NCI-H1105 treated with DMSO at 0.1 percent for 48 hours (cell line): ENCODE measurements at regions not wholly inside any gene's neighbourhood (a gene's known extent, or its start where the extent isn't known, plus 50 kb on each side); places are given as distances from the start of the nearest gene placed in this dataset.

ENCODE experiments used
- DNase-seq: peaks from one replicate; lab custom pipeline; 2025; lab: John Stamatoyannopoulos, UW

DNA sequence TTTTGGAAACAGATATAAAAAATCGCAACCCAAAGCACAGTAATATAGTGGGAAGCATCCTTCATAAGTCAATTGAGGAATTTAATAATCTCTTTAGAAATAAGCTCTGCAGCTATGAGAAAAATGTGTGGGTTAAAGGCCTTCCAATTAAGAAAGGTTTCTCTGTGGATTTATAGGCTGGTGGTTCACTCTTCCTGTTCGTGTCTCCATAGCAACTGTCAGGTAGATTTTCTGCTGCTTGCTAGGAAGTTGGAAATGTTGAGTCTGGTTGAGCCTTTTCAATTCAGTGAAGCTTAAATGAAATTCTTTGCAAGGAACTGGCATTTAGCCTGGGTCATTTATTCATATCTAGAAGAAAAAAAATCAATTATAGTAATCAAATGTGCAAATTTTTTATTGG lies 652.8 kb upstream of the CELF2 start:
- DNase-seq = no peak

DNA sequence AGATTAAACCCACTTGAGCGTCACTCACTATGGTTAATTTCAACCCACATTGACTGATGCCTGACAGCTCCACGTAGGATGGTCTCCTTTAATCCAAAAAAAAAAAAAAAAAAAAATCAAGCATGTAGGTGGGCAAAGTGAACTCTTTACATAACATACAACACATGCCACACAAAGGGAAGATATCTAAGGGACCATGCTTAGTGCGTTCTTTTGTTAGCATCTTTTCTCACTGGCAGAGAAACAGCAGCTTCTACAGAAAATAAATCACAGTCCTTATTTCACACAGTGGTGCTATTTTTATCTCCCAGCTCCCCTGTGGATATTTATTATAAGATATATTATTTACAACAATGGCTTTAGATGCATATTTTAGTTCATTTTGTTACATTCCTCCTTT lies 652.0 kb upstream of the CELF2 start:
- DNase-seq = no peak

DNA sequence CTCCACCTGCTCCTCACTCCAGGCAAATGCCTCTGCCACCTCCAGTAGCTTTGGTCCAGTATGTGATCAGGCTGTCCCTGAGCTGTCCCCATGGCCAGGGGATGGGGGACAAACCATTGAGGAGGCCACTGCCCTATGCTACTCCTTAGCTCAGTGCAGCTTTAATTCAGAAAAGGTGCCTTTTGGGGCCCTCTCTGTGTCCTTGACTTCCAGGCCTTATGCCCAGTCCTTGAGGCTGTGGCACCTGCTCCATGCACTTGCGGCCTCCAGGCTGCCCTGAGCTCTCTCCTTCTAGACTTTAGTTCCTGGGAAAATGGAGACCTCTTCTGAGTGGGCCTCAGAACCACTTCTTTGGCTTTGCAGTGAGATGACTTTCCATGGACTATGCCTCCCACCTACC lies 650.8 kb upstream of the CELF2 start:
- DNase-seq = no peak

DNA sequence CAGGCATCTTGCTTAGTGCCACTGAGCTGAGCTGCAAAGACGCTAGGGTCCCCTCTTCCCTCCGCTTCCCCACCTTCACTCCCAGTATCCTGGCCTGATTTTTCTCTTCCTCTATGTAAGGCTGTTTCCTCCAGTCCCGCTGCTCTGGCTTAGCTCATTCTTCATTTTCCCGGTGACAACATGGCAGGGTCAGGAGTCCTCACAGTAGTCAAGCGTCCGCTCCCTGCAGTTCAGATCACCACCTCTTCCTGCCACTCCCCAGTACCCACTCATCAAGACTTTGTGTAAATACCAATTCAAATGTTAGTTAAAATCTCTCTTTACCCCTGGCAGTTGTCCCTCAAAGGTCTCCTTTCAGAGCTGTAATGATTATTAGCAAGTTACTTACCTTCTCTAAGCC lies 650.4 kb upstream of the CELF2 start:
- DNase-seq = no peak

DNA sequence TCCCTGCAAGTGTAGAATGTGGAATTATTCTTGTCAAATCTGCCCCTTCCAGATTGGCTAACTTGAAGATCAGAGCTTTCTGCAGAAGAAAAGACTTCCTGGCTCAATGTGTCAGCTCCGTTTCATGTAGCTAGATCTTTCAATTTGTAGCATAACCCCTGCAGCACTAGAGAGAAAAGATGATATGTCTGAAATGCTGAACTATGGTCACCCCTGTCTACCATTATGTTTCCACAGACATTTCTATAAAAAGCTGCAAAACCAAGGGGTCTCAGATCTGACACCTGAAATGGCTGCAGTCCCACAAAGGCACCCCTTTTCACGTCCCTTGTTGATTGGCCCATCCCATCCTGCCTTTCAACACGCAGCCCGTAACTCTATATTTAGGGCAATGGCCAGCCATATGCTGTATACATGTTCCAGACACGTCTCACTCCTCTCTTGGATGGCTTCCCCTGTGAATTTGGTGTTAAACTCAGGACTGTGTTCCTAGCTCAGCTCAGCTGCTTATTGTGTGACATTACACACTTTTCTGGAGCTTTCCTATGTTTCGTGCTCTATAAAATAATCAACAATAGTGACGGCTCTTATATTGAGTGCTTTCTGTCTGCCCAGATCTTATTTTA lies 648.6 kb upstream of the CELF2 start:
- no peak for DNase-seq

DNA sequence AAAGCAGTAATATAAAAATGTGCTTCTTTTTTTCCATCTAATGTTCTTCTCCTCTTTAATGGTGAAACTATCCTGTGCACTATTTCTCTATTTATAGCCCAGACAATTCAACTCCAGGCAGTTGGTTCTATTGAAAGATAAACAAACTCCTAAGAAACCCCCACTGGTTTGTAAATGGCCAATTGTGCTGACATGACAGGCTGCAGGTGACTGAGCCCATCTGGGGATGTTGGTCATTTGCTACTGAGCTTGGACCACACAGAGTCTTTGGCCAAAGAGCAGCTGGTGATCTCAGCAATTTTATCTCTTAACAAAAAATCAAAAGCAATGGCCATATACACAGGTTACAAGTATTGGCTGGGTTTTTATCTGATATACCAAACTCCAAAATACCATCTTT lies 631.8 kb upstream of the CELF2 start:
- no peak for DNase-seq

DNA sequence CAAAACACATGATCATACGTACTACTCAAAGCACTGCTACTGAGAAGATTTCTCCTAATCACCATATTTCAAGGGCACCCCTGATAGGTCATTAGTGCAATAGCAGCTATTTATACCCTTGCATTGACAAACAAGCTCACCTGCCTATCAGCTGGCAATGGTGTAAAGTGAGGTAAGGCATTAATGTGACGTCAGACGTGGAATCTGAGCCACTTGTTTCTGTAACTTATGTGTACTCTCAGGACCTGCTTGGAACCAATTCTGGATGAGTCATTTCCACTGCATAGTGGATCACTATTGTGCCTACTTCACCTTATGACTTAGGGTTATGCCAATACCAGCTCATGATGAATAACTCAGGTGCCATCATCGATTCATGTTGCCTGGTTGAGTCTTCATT lies 628.5 kb upstream of the CELF2 start:
- DNase-seq = no peak

DNA sequence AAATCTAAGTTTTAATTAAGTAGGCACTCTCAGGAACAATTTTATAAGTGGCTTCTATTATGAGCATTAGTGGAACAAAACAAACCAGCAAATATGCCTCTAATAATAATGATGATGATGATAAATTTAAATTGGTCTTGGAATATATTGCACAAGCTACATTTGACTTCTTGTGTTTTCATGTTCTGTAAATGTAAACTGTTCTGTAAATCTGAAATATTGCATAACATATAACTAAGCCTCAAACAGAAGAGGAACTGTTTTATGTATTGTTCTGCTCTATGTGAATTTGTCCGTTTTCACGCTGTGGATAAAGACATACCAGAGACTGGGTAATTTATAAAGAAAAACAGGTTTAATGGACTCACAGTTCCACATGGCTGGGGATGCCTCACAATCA lies 625.2 kb upstream of the CELF2 start:
- DNase-seq = no peak

DNA sequence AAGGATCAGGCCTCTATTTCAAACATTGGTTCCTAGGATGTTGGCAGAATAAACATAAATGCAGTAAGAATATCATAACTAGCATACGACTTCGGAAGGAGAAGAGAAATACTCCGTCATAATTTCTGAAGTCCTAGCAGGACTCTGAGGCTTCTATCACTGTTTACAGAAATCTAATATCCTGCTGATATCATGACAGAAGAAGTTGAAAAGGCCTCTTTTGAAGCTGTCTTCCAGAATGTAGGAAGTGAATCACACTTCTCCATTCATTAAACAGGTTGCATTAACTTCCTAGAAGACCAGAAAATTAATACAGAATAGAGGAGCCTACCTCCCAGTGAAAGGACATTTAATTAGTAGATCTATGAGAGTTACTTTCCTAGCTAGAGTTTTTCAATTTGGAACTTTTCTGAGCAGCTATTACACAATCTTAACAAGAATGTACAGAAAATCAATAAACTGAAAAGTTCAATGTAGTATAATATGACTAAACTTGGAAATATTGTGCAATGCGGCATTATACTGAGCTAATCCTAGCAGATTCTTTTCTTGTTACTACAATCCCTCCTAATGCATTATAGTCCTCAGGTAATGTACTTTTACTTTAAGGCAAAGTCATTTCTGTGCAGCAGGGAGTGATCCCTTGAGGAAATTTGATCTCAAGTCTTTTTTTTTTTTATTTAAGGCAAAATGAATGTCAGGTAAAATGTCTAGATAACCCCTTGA lies 622.6 kb upstream of the CELF2 start:
- no peak for DNase-seq

DNA sequence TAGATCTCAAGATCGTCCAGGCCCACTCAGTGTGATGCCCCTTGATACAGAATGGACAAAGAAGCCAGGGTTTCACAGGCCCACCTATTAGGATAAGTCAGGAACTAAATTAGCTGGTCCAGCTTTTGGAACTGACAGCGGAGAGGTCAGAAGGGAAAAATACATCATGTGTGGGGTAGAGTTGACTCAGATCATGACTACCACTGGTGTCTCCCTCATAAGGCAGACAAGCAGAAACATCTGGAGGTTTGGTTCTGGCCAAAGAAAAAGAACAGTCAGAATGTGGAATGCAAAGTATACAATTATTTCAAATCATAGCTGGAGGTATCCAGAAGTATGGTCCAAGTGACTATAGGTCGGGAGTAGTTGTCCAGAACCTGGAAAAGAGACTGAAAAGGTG lies 621.1 kb upstream of the CELF2 start:
- no peak for DNase-seq

DNA sequence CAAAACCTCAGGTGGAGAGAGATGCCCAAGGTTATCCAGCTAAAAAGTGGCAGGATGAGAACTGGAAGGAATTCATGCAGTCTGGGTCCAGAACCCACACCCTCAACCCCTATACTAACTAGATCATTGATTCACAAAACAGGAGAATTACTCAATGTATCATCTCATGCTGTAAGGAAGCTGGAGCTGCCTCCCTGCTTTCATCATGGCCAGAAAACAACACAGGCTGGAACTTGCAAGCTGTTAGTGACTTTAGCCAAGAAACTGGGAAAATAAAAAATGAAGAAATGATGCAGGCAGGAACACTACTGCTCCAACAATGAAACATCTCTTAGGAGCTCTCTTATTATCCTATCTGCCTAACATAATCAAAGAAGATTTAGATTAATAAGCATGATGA lies 619.8 kb upstream of the CELF2 start:
- DNase-seq = no peak

DNA sequence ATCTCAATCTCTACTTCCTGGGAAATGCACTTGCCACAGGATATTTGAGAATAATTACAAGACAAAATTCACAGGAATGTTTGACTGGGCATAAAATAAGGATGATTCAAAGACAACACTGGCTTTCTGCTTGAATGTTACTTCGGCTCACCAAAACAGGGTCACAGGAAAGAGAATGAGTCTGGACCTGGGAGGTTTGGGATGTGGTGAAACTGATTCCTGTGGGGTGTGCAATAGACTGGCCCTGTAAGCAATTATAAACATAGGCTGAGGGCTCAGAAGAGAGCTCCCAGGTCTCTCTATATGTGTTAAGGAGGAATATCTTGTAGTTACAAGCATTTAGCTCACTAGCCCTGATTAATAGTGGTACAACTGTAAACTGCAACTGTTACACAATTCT lies 613.9 kb upstream of the CELF2 start:
- no peak for DNase-seq

DNA sequence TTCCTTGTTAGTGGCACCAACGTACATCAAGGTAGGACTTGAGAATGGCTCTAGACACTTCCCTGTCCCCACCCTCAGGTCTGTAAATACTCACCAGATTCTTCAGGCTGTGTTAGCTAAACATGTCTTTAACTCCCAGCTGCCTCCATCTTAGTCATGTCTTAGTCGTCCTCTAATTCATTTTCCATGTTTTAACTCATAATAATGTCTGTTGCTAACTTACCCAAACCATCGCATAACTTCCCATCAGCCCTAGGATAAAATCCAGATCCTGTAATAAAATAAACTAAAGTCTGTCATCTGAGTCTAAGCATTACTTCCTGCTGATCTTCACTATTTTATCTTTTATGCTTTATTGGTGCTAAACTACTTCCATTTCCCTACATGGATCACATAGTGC lies 600.0 kb upstream of the CELF2 start:
- DNase-seq = no peak

DNA sequence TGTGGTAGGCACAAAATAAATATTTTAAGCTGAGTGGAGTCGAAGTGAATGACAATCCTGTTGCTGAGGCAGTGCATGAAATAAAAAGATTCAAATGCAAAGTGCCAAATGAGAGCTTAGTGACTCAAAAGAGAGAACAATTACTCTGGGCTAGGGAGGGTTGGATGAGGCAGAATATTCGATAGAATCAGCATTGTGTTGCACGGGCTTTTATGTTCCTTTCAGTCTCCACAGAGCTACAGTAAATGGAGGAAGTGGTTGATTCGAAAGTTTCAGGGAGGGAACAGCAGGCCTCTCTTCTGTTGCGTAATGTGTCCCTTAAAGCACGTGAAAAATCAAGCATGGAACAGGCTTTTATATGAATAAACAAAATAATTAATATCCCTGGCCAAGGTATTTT lies 599.3 kb upstream of the CELF2 start:
- no peak for DNase-seq

DNA sequence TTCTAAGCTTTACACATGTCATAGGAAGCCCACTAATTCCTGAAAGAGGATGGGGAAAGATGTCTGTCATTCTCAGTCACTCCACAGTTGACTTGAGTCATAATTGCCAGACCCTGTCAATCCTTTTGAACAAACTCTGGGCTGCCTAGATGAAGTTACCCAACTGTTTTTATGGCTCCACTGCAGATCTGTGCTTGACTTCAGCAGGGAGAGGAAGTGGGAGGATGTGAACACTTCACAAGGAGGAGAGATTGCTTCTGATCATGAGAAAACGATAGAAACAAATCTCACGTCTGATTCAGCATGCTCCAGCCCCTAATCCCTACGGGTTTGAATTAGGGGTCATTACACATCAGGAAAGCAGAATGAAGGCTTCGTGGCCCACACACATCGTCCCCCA lies 596.6 kb upstream of the CELF2 start:
- DNase-seq = no peak

DNA sequence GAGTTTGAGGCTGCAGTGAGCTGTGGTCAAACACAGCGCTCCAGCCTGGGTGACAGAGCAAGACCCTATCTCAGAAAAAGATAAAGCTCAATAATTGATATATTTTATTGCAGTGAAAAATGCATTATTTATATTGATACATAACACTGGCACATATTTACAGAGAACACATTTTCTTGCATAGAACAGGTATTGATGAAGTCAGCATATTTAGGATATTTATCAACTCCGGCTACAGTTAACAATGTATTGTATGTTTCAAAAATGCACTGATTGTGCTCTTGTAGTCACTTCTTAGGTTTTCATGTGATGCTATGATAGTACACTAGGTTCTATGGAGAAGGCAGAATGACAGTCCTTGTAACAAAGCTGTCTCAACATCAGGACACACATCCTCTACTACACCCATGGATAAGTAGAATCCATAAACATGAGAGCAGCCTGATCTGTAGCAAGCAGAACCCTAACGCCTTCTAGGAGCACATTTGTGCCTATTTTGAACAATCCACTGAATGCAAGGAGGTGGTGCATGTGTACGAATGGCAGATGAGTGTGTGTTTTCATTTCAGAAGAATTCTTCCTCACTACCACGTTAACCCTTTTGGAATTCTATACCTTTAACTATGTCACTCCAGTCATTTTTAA lies 586.1 kb upstream of the CELF2 start:
- no peak for DNase-seq

DNA sequence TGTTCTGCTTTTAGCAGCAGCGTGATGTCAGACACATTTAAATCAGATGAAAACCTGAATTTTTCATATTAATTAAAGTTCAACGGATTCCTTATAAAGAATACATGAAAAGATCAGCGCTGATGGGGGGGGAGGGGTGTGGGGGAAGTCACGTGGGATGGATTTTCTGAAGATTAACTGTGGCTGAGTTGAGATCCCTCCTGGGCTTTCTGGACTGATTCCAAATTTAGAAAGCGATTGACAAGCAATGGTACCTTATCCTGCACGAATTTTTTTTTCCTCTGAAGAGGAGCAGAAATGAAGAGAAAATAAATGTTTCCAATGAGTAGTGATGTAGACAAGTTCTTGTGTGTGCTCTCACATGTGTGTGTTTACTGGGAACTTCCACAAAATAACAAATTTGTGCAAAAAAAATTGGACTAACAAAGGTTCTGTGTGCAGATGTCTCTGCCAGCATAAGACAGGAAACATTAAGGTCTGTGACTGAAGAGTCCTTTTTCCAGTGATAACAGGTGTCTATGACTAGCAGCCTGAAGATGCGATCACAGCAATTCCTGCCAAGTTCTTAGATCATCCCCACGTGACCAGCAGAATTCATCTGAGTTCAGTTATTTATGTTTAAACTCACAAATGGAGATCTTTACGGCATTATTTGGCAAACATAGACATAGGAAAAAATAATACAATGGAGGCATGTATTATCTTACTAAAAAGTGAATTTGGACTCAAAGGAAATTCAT lies 585.2 kb upstream of the CELF2 start:
- DNase-seq = no peak

DNA sequence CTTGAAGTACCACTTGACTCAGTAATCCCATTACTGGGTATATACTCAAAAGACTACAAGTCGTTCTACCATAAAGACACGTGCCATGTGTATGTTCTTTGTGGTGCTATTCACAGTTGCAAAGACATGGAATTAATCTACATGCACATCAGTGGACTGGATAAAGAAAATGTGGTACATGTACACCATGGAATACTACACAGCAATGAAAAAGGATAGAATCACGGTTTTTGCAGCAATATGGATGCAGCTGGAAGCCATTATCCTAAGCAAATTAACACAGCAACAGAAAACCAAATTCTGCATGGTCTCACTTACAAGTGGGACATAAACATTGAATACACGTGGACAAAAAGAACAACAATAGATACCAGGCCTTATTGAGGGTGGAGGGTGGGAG lies 583.4 kb upstream of the CELF2 start:
- no peak for DNase-seq

DNA sequence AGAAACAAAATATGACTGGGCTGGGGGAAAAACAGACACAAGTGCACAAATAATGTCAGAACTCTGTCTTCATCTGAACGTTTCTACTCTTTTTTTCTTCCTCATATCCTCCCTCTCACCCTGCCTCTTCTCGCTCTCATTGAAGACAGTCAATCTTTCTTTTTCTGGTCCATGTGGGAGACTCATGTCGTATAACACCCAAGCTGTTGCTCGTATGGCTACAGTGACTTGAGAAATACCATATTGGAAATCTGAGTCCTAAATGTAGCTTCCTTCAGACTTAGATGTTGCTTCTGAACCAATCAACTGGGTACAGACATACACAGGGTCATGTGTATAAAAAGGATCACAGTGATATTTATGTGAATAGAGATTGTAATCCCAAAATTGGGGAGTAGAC lies 579.8 kb upstream of the CELF2 start:
- no peak for DNase-seq

DNA sequence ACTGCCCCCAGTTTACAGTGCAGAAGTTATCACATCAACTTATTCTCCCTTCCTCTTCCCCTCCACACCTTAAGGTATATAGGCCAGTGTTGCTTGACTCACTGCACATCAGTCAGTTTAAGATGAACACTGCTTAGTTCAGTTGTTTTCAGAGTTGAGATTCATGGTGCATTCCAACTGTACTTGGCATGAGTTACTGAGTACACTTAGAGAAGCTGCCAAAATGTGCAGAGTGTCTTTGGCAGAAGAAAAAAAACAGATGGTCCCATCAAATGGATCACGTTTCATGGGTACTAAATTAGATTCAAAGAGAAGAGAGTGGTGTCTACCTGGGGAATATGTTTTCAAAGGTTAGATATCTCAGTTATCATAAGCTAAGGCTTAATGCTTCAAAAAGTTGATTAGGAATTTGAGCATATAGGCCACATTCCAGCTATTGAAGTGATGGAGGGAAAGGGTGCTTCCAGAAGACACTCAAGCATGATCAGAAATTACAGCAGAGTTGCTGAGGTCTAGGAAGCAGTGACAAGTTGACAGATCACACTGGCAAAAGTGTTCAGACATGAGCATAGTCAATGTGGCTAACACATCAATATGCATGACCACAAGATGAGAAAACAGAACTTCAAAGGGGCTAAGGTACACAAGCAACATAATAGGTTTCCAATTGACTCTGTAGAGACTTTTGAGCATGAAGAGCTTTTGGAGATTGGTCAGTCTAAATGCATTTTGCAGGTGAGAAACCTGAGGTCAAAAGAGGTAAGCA lies 579.2 kb upstream of the CELF2 start:
- no peak for DNase-seq

DNA sequence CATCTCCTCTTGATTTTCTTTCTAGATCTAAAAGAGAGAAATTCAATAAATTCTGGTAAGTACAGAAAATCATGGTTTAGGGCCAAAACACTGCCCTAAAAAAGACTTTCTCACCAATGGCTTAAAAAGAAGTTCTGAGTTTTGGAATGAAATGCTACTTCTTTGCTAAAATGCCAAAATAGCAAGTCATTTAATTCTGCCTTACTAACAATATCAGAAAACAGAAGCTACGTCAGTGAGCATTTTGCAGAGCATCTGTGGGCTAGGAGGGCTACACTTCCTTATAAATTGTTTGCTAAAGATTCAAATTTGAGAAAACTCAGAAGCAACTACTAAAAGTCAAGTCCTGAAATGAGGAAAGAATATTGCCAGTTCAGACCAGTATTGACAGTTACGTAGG lies 560.8 kb upstream of the CELF2 start:
- DNase-seq = no peak

DNA sequence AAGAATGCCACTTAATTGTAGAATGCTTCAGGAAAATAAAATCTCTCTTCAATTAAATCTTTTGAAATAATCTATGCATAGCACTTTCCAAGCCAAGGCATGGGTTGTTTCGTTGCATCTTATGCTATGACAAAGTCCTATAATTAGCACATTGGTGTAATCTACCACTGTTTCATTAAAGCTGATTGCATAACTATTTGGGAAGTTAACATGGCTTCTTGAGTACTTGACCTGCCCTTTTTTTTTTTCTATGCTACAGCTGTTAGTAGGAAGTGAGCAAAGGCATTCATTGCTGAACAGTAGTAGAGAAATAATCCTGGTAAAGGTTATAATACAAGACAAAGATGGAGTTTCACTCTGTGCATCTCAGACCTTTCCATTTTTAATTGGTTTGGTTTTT lies 557.2 kb upstream of the CELF2 start:
- DNase-seq = no peak
